ENCODE measurements at regions not wholly inside any gene's neighbourhood (a gene's known extent, or its start where the extent isn't known, plus 50 kb on each side); places are given as distances from the start of the nearest gene placed in this dataset.
"Not testable (repeated sequence)": the region's sequence is repeated elsewhere in the genome, so short reads cannot be mapped to it uniquely, and the experiment has no call there.

- DNase-seq, result not testable (repeated sequence)
These were observed 249.0 kb downstream of the SLCO4C1 start for GRCh38 chr5:102047073-102047472.

GRCh38 chr5:102040326-102040725 is 255.8 kb downstream of the SLCO4C1 start:
- DNase-seq, result no peak

DNA sequence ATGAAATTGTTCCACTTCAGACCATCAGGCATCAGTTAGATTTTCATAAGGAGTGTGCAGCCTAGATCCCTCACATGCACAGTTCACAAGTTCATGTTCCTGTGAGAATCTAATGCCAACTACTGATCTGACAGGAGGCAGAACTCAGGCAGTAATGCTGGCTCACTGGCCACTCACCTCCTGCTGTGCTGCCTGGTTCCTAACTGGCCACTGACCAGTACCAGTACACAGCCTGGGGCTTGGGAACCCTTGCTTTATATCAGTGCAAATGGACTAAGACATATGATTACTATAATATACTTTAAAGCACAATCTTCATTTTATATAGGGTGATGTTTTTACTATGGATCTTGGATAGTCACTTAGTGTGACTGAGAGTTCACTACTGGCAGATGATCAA is 259.2 kb downstream of the SLCO4C1 start:
- no peak for DNase-seq

DNA sequence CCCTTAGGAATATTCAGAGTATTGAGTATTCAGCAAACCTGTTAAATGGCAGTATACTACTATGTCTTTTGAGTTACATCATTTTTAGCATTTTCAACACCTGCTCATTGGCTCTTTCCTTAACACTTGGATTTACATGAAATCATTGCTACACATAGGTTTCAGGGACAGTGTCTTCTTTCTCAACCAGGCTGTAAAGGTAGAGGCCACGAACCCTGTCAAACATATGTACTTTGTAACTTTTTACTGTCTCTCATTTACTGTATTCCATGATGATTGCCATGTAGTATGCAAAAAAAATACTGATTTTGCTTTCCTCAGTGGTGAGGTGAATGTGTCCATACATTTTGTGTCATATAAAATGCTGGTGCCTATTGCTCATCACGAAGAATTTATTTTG is 264.4 kb downstream of the SLCO4C1 start:
- no peak for DNase-seq

GRCh38 chr5:102018690-102019089 is 277.4 kb downstream of the SLCO4C1 start:
- no peak for DNase-seq

GRCh38 chr5:102018279-102018678 is 277.8 kb downstream of the SLCO4C1 start:
- no peak for DNase-seq

DNA sequence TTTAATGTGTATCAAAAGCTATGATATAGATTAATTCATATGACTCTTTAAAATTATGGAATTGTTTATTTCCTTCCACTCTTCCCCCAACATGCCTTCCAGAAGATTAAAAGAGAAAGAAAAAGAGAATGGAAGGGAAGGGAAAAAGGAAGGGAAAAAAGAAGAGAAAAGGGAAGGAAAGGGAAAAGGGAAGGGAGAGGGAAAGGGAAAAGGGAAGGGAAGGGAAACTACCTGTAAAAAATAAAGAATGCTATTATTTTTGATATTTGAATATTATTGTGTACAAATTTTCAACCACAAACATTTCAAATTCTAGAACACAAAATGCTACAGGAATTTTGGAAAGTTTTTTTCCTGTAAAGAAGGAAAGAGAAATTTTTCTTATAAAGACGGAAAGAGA is 281.7 kb downstream of the SLCO4C1 start:
- DNase-seq, result no peak

- no peak for DNase-seq
These were observed 285.4 kb downstream of the SLCO4C1 start for GRCh38 chr5:102010644-102011043.

GRCh38 chr5:101997235-101997634 is 298.8 kb downstream of the SLCO4C1 start:
- DNase-seq, result no peak

DNA sequence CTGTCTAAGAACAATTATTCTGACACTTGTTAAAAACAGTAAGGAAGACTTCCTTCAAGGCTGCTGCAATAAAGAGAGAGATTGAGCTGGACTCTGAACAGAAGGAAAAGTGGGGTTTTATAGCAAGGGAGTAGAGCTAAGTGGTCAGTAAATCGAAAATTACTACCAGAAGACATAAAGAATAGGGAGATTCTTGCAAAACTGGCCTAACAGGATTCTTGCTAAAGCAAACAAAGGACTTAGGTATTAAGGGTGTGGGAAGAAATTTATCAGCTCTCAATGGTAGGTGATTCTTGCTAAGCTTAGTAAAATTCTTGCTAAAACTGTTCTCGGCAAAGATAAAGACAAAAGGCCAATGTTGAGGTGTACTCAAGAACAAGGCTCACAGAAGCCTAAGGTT is 300.5 kb downstream of the SLCO4C1 start:
- no peak for DNase-seq

- no peak for DNase-seq
These were observed 304.6 kb downstream of the SLCO4C1 start for GRCh38 chr5:101991486-101991885.

DNA sequence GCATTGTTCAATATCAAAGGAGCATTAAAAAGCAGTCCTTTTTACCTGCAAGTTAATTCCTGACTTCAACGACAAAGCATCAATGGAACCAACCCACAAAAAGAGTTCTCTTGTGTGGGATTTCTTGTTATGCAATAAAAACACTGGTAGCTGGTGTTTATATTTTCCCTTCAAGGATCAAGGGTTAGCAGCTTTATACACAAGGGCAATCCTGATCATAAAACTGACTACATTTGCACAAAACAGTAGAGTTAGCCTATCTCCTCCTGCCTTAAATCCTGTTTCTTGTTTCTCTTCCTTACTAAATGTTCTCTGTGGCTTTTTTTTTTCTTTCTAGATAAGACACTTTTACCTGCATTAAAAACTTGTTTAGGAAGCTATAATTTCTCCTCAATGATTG is 306.4 kb downstream of the SLCO4C1 start:
- no peak for DNase-seq

DNA sequence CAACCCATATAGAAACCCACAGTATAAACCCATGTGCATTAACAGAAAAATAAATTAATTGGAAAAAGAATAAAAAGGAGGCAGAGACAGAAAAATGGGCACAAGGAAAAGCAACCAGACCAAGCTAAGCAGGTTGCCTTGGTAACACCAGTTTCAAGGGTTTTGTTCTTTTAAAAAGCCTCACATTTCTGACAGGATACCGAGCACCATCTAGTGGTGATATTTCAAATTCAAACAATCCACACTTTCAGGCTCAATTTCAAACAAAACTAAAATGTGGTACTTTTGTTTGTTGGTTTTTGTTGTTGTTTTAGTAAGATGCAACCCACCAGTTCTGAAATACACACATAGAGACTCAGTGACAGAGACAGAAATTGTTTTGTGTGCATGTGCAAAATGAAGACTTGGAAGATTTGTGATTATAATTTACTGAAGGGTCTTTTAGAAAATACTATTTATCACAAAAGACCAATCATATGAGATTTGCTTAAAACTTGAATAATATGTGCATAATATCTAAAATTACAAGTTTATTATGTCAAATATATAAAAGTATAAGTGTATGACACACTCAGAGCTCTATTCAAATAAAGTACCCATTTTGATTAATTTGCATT is 318.2 kb downstream of the SLCO4C1 start:
- no peak for DNase-seq

DNA sequence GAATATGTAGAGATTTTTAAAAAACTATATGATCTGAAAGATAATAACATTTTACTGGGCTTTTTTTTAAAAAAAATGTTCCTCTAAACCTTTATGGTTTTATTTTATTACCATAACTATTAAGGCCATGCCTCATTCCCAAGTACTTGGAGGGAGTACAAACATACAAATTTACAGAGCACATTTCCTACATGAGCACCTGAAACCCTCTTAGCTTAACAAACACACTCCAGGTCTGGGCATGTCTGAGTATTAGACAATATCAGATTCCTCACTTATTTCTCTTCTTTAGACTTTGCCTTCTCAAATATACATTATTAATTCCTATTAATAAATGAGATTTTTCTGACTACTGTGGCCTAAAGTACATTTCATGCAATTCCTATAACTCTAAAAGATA is 319.2 kb downstream of the SLCO4C1 start:
- no peak for DNase-seq

GRCh38 chr5:101969742-101970141 is 326.3 kb downstream of the SLCO4C1 start:
- DNase-seq, result no peak

GRCh38 chr5:101966476-101966875 is 329.6 kb downstream of the SLCO4C1 start:
- DNase-seq, result no peak

- DNase-seq, result no peak
These were observed 340.2 kb downstream of the SLCO4C1 start for GRCh38 chr5:101955891-101956290.

- no peak for DNase-seq
These were observed 346.1 kb downstream of the SLCO4C1 start for GRCh38 chr5:101950019-101950418.

GRCh38 chr5:101948615-101949014 is 347.5 kb downstream of the SLCO4C1 start:
- no peak for DNase-seq

- DNase-seq, result no peak
These were observed 352.3 kb downstream of the SLCO4C1 start for GRCh38 chr5:101943784-101944183.

DNA sequence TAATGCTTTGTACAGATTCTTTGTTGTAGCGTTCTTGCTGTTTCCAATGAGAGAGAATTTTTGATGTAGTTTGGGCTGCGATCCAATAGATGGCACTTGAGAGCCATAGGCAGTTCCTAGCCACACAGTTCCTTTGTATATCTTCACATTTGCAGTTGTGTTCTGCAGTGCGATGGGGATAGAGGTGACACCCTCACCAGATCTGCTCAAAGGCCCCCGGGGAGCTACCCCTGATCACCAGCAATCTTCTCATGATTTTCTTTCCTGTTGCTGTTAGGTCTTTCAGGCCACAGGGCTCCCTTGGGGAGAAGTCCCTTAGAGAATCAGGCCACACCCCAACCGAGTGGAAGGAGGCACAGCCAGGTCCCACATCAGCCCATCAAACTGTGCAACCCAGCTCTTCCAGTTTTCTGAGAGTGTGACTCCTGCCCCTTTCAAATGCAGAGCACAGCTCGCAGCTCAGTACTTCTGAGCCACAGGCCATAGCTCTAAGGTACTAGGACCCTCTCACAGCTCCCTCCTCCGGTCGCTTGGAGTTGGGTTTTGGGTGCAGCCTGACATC is 353.7 kb downstream of the SLCO4C1 start:
- DNase-seq, result peak in 1 of 2 experiments; percentile 1

GRCh38 chr5:101937041-101937440 is 359.0 kb downstream of the SLCO4C1 start:
- DNase-seq, result no peak

- no peak for DNase-seq
These were observed 361.0 kb downstream of the SLCO4C1 start for GRCh38 chr5:101935086-101935485.

- DNase-seq, result no peak
These were observed 363.5 kb downstream of the SLCO4C1 start for GRCh38 chr5:101932599-101932998.

DNA sequence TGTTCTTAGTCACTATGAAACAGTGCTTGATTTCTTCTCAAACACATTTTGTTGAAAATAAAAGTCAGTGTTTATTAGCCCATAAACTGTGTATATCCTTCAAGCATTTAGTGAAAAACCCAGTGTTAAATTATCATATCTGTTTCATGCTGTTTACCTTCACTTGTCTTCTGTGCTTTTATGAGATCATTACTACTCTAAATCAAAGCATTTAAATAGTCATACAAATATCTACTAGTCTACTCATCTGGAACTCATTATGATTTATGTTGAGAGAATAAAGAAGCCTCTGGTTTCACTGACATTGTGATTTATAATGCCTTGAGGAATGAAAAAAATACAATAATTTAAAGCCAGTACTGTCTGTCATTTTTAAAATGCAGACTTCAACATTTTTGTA is 366.5 kb downstream of the SLCO4C1 start:
- DNase-seq, result no peak

Measured in activated CD4-positive, alpha-beta T cell treated with anti-CD3 and anti-CD28 coated beads, Interleukin-2, amount 50 U/mL, for 48 hours (primary cell).